HG03108 (cell line): ENCODE measurements at regions not wholly inside any gene's neighbourhood (a gene's known extent, or its start where the extent isn't known, plus 50 kb on each side); places are given as distances from the start of the nearest gene placed in this dataset.

Experiments
- ATAC-seq: cut with Tn5 transposase; IDR thresholded peaks from one replicate; pipeline ENCODE4 v1.9.1; 2021; ENCODE audit warnings: moderate library complexity; ENCODE audit not compliant: unreplicated experiment

GRCh38 chr13:50071379-50071778 lies 56.1 kb downstream of the KCNRG start:
- no peak for ATAC-seq

- ATAC-seq: no peak
Observed at GRCh38 chr13:50072676-50073075, 57.4 kb downstream of the KCNRG start.

GRCh38 chr13:50073340-50073739 lies 58.1 kb downstream of the KCNRG start:
- no peak for ATAC-seq

GRCh38 chr13:50074843-50075242 lies 59.6 kb downstream of the KCNRG start:
- ATAC-seq: no peak

- ATAC-seq: no peak
Observed at GRCh38 chr13:50075619-50076097, 60.4 kb downstream of the KCNRG start.

GRCh38 chr13:50077431-50077830 lies 62.2 kb downstream of the KCNRG start:
- ATAC-seq: no peak

GRCh38 chr13:50078231-50078894 lies 63.1 kb downstream of the KCNRG start:
- no peak for ATAC-seq

- no peak for ATAC-seq
Observed at GRCh38 chr13:50078895-50079654, 63.8 kb downstream of the KCNRG start.

- no peak for ATAC-seq
Observed at GRCh38 chr13:50079655-50080202, 64.5 kb downstream of the KCNRG start.

- ATAC-seq: no peak
Observed at GRCh38 chr13:50080203-50080910, 65.1 kb downstream of the KCNRG start.

- ATAC-seq: peak; percentile 4
Observed at GRCh38 chr13:50080911-50081678, 65.9 kb downstream of the KCNRG start.

GRCh38 chr13:50081679-50082425 lies 66.6 kb downstream of the KCNRG start:
- peak; percentile 61 for ATAC-seq

- peak; percentile 47 for ATAC-seq
Observed at GRCh38 chr13:50082426-50083281, 67.4 kb downstream of the KCNRG start.

GRCh38 chr13:50085063-50085462 lies 69.8 kb downstream of the KCNRG start:
- ATAC-seq: no peak

GRCh38 chr13:50089633-50090032 lies 74.4 kb downstream of the KCNRG start:
- no peak for ATAC-seq

- ATAC-seq: no peak
Observed at GRCh38 chr13:50090211-50090610, 75.0 kb downstream of the KCNRG start.

GRCh38 chr13:50094615-50095293 lies 79.5 kb downstream of the KCNRG start:
- no peak for ATAC-seq

GRCh38 chr13:50098693-50099092 lies 83.4 kb downstream of the KCNRG start:
- no peak for ATAC-seq
